ENCODE measurements at regions not wholly inside any gene's neighbourhood (a gene's known extent, or its start where the extent isn't known, plus 50 kb on each side); places are given as distances from the start of the nearest gene placed in this dataset.

- Histone ChIP-seq H3K27ac (ENCODE audit: low read length) (no peak overlapping the region), H3K9me3 (replicated peaks; ENCODE audit: control insufficient read depth, low read depth, low read length) (no peaks in the 10 kb centered on the region), H3K27me3 (ENCODE audit: control insufficient read depth, insufficient read depth, low read length) (no peaks in the 10 kb centered on the region), H3K4me1 (ENCODE audit: control insufficient read depth, insufficient read depth, low read length) (peaks cover 12% of the 10 kb centered on the region), H3K36me3 (ENCODE audit: control insufficient read depth, insufficient read depth, low read length) (no peaks in the 10 kb centered on the region), H3K4me3 (ENCODE audit: low read length) (no peak overlapping the region)
- no CpG with 5 or more reads among the region's 2 CpGs for WGBS (ENCODE audit: insufficient coverage)
- DNase-seq, result no peak
These were observed 91.8 kb upstream of the TNC start for GRCh38 chr9:115209601-115210306.

GRCh38 chr9:115210699-115211098 is 92.7 kb upstream of the TNC start:
- no peak overlapping the region for H3K4me3 ChIP-seq (ENCODE audit: low read length)
- no peaks in the 10 kb centered on the region for H3K27me3 ChIP-seq (ENCODE audit: control insufficient read depth, insufficient read depth, low read length)
- no CpG with 5 or more reads among the region's 2 CpGs for WGBS (ENCODE audit: insufficient coverage)
- DNase-seq, result no peak
- no peak overlapping the region for H3K27ac ChIP-seq (ENCODE audit: low read length)
- H3K36me3 ChIP-seq (ENCODE audit: control insufficient read depth, insufficient read depth, low read length), result no peaks in the 10 kb centered on the region
- H3K9me3 ChIP-seq (replicated peaks; ENCODE audit: control insufficient read depth, low read depth, low read length), result no peaks in the 10 kb centered on the region
- peaks cover 12% of the 10 kb centered on the region for H3K4me1 ChIP-seq (ENCODE audit: control insufficient read depth, insufficient read depth, low read length)

DNA sequence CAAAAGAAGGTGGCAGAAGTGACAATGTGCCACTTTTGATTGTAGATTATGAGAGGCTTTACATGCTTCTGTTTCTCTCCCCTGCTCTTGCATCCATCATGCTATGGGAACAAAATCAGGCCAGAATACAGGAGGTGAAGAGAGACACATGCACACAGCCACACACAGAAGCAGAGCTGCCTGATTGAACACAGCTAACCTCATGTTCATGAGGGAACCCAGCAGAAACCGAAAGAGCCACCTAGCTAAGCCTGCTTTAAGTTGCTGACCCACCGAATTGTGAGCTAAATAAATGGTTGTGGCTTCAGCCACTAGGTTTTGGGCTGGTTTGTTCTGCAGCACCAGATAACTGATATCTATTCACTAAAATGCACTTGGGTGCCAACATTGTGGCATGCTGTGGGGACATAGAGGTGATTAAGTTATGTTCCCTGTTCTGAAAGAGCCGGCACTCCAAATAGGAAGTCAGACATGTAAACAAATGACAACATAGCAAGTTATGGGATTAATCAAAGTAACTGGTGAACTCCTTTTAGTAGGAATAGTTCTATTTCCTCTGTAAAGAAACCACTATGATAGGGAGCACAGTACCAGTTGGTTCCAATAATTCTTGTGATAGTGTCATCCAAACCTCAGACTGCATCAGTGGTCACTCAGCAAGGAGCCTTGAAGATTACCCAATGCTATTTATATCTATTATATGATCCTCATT is 93.6 kb upstream of the TNC start:
- H3K27ac ChIP-seq (ENCODE audit: low read length), result peak overlapping the region; percentile 56
- no peaks in the 10 kb centered on the region for H3K27me3 ChIP-seq (ENCODE audit: control insufficient read depth, insufficient read depth, low read length)
- H3K4me1 ChIP-seq (ENCODE audit: control insufficient read depth, insufficient read depth, low read length), result peaks cover 12% of the 10 kb centered on the region
- DNase-seq, result peak; percentile 46
- H3K36me3 ChIP-seq (ENCODE audit: control insufficient read depth, insufficient read depth, low read length), result no peaks in the 10 kb centered on the region
- WGBS (ENCODE audit: insufficient coverage), result 100% methylated on average over 1 of the region's 3 CpGs
- H3K4me3 ChIP-seq (ENCODE audit: low read length), result no peak overlapping the region
- H3K9me3 ChIP-seq (replicated peaks; ENCODE audit: control insufficient read depth, low read depth, low read length), result no peaks in the 10 kb centered on the region

GRCh38 chr9:115212125-115212605 is 94.2 kb upstream of the TNC start:
- peak overlapping the region; percentile 45 for H3K27ac ChIP-seq (ENCODE audit: low read length)
- H3K4me3 ChIP-seq (ENCODE audit: low read length), result no peak overlapping the region
- DNase-seq, result peak; percentile 52
- no peaks in the 10 kb centered on the region for H3K9me3 ChIP-seq (replicated peaks; ENCODE audit: control insufficient read depth, low read depth, low read length)
- H3K27me3 ChIP-seq (ENCODE audit: control insufficient read depth, insufficient read depth, low read length), result no peaks in the 10 kb centered on the region
- H3K36me3 ChIP-seq (ENCODE audit: control insufficient read depth, insufficient read depth, low read length), result no peaks in the 10 kb centered on the region
- H3K4me1 ChIP-seq (ENCODE audit: control insufficient read depth, insufficient read depth, low read length), result peaks cover 12% of the 10 kb centered on the region

DNA sequence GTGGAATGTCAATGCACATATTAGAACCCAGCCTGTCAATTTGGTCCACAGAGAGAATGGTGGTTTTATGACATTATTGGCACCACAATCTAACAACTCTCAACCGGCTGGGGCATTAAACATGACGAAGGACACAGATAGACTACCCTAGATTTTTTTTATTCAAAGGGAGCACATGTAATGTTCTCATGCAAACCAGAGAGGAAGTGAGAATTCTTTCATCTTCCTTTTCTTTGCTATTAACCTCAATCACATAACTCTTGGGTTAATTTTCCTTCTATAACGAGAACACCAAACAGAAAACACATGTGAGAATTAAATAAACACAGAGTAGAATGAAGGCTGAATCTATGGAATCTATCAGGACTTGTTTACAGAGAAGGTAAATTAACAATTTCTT is 94.9 kb upstream of the TNC start:
- Histone ChIP-seq H3K27ac (ENCODE audit: low read length) (no peak overlapping the region), H3K9me3 (replicated peaks; ENCODE audit: control insufficient read depth, low read depth, low read length) (no peaks in the 10 kb centered on the region), H3K27me3 (ENCODE audit: control insufficient read depth, insufficient read depth, low read length) (no peaks in the 10 kb centered on the region), H3K4me3 (ENCODE audit: low read length) (no peak overlapping the region), H3K4me1 (ENCODE audit: control insufficient read depth, insufficient read depth, low read length) (peaks cover 12% of the 10 kb centered on the region), H3K36me3 (ENCODE audit: control insufficient read depth, insufficient read depth, low read length) (no peaks in the 10 kb centered on the region)
- DNase-seq, result no peak
- no CpG with 5 or more reads among the region's 3 CpGs for WGBS (ENCODE audit: insufficient coverage)

- no peaks in the 10 kb centered on the region for H3K27me3 ChIP-seq (ENCODE audit: control insufficient read depth, insufficient read depth, low read length)
- no peaks in the 10 kb centered on the region for H3K36me3 ChIP-seq (ENCODE audit: control insufficient read depth, insufficient read depth, low read length)
- no peak overlapping the region for H3K4me3 ChIP-seq (ENCODE audit: low read length)
- H3K4me1 ChIP-seq (ENCODE audit: control insufficient read depth, insufficient read depth, low read length), result peaks cover 12% of the 10 kb centered on the region
- no CpG with 5 or more reads among the region's 2 CpGs for WGBS (ENCODE audit: insufficient coverage)
- DNase-seq, result peak; percentile 97
- peak overlapping the region; percentile 9 for H3K27ac ChIP-seq (ENCODE audit: low read length)
- no peaks in the 10 kb centered on the region for H3K9me3 ChIP-seq (replicated peaks; ENCODE audit: control insufficient read depth, low read depth, low read length)
These were observed 95.9 kb upstream of the TNC start for GRCh38 chr9:115213818-115214334.

- no peak for DNase-seq
- no peak overlapping the region for H3K4me3 ChIP-seq (ENCODE audit: low read length)
- H3K9me3 ChIP-seq (replicated peaks; ENCODE audit: control insufficient read depth, low read depth, low read length), result no peaks in the 10 kb centered on the region
- no peaks in the 10 kb centered on the region for H3K36me3 ChIP-seq (ENCODE audit: control insufficient read depth, insufficient read depth, low read length)
- no peaks in the 10 kb centered on the region for H3K27me3 ChIP-seq (ENCODE audit: control insufficient read depth, insufficient read depth, low read length)
- H3K4me1 ChIP-seq (ENCODE audit: control insufficient read depth, insufficient read depth, low read length), result peaks cover 14% of the 10 kb centered on the region
- 90% methylated on average over 1 of the region's 6 CpGs for WGBS (ENCODE audit: insufficient coverage)
- H3K27ac ChIP-seq (ENCODE audit: low read length), result no peak overlapping the region
These were observed 98.9 kb upstream of the TNC start for GRCh38 chr9:115216873-115217272.

GRCh38 chr9:115220319-115221005 is 102.5 kb upstream of the TNC start:
- Histone ChIP-seq H3K4me1 (ENCODE audit: control insufficient read depth, insufficient read depth, low read length) (peaks cover 8% of the 10 kb centered on the region), H3K4me3 (ENCODE audit: low read length) (no peak overlapping the region), H3K36me3 (ENCODE audit: control insufficient read depth, insufficient read depth, low read length) (no peaks in the 10 kb centered on the region), H3K9me3 (replicated peaks; ENCODE audit: control insufficient read depth, low read depth, low read length) (no peaks in the 10 kb centered on the region), H3K27me3 (ENCODE audit: control insufficient read depth, insufficient read depth, low read length) (no peaks in the 10 kb centered on the region), H3K27ac (ENCODE audit: low read length) (no peak overlapping the region)
- peak; percentile 83 for DNase-seq
- WGBS (ENCODE audit: insufficient coverage), result 28% methylated on average over 7 of the region's 8 CpGs

- Histone ChIP-seq H3K27me3 (ENCODE audit: control insufficient read depth, insufficient read depth, low read length) (no peaks in the 10 kb centered on the region), H3K9me3 (replicated peaks; ENCODE audit: control insufficient read depth, low read depth, low read length) (no peaks in the 10 kb centered on the region), H3K4me3 (ENCODE audit: low read length) (no peak overlapping the region), H3K36me3 (ENCODE audit: control insufficient read depth, insufficient read depth, low read length) (no peaks in the 10 kb centered on the region), H3K4me1 (ENCODE audit: control insufficient read depth, insufficient read depth, low read length) (peaks cover 8% of the 10 kb centered on the region), H3K27ac (ENCODE audit: low read length) (no peak overlapping the region)
- WGBS (ENCODE audit: insufficient coverage), result no CpG with 5 or more reads among the region's 3 CpGs
- no peak for DNase-seq
These were observed 105.5 kb upstream of the TNC start for GRCh38 chr9:115223471-115223870.

DNA sequence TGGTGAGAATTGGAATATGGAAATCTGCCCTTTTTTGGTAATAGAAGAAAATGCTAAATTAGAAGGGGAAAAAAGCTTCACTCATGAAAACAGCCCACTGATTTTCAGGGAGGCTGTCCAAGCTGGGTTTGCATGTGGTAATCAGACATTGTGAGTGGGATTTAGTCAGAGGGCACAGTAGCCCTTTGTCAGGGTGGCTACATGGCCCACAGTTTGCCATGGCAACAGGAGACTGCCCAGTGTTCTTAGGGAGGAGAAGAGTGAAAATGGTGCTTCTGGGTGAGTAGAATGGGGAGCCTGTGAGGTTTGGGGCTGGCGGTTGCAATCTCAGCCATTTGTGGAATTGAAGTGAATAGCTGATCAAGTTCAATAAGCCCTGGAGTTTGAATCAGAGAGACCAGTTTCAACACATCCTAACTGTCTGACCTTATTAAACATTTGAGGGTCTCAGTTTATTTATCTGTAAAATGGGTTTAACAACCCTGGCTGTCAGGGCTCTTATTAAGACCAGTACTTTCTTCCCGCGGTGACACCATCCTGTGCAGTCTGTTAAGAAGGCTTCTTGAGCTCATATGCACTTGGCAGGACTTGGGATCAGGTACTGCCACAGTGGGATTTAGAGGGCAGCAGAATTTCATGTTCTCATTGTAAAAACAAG is 107.6 kb upstream of the TNC start:
- WGBS (ENCODE audit: insufficient coverage), result 100% methylated on average over 2 of the region's 3 CpGs
- Histone ChIP-seq H3K4me3 (ENCODE audit: low read length) (no peak overlapping the region), H3K27me3 (ENCODE audit: control insufficient read depth, insufficient read depth, low read length) (no peaks in the 10 kb centered on the region), H3K9me3 (replicated peaks; ENCODE audit: control insufficient read depth, low read depth, low read length) (no peaks in the 10 kb centered on the region), H3K4me1 (ENCODE audit: control insufficient read depth, insufficient read depth, low read length) (peaks cover 2% of the 10 kb centered on the region), H3K36me3 (ENCODE audit: control insufficient read depth, insufficient read depth, low read length) (no peaks in the 10 kb centered on the region), H3K27ac (ENCODE audit: low read length) (no peak overlapping the region)
- no peak for DNase-seq

Measured in muscle of leg (tissue), 3 donors.